HCT116 (cell line): ENCODE measurements at regions not wholly inside any gene's neighbourhood (a gene's known extent, or its start where the extent isn't known, plus 50 kb on each side); places are given as distances from the start of the nearest gene placed in this dataset.

ENCODE experiments used
- ATAC-seq: fragments of 200-7000 bp; cut with Tn5 transposase; 2 replicates; pipeline ENCODE4 v1.9.1; 2020; ENCODE audit warnings: mild to moderate bottlenecking, moderate library complexity
- BruUV-seq: library from RNA; stranded (reverse); fragments of 400-500 nt; replicated peaks from 2 replicates; lab custom pipeline; 2021; lab: Mats Ljungman, UMichigan
- CTCF ChIA-PET: fragments of 300-600 bp; sonication (Branson Sonifier 250); formaldehyde crosslinking; loops from one replicate; lab custom pipeline; 2021; ENCODE audit warnings: antibody characterized with exemption; lab: Charles Lee
- POLR2A ChIA-PET: fragments of 300-600, 350-600 bp; sonication (Branson Sonifier 250); formaldehyde crosslinking; loops from one replicate; lab custom pipeline; 2021; ENCODE audit warnings: antibody characterized with exemption; lab: Charles Lee
- RAD21 ChIA-PET, 2 experiments: fragments of 300-600 bp; sonication (Branson Sonifier 250); formaldehyde crosslinking; loops; one replicate each; lab custom pipeline; 2023; ENCODE audit warnings: low total read pairs in 2 of 2; ENCODE audit not compliant: uncharacterized antibody in 2 of 2, unreplicated experiment in 2 of 2, low non-redundant PET in 1 of 2; lab: Charles Lee
- DNase-seq: peaks from one replicate; pipeline ENCODE4 v3.0.0-alpha.2; 2010; ENCODE audit warnings: low read depth, low spot score
- H2AFZ ChIP-seq: fragments of 200-600 bp; shearing (Covaris generic), sonication (generic); 2 replicates; pipeline ENCODE4 v1.6.1; 2017; ENCODE audit warnings: low read depth, mixed run types, mixed read lengths, antibody characterized with exemption, low read length; ENCODE audit not compliant: poor library complexity, severe bottlenecking
- H3K27ac ChIP-seq: 2 replicates; pipeline ENCODE4 v1.5.1; 2012; ENCODE audit warnings: low read depth, low read length
- H3K27me3 ChIP-seq: fragments of 200-600 bp; sonication (generic); 2 replicates; pipeline ENCODE4 v1.6.1; 2016; ENCODE audit warnings: mixed run types, low read length, mixed read lengths; ENCODE audit not compliant: insufficient read depth
- H3K36me3 ChIP-seq, 2 experiments: fragments of 200-500 bp in 1 of 2; fragments of 200-600 bp in 1 of 2; sonication (Bioruptor generic) in 1 of 2; sonication (generic) in 1 of 2; 2 replicates each; pipeline versions ENCODE4 v1.5.1 to v1.6.1; 2014 to 2016; ENCODE audit warnings: low read length in 2 of 2, inconsistent platforms in 1 of 2, mixed read lengths in 1 of 2, mixed run types in 1 of 2; ENCODE audit not compliant: insufficient read depth in 2 of 2, control insufficient read depth in 1 of 2
- H3K4me1 ChIP-seq, 2 experiments: fragments of 200-600 bp in 1 of 2; sonication (generic) in 1 of 2; 2 replicates each; pipeline versions ENCODE4 v1.5.1 to v1.6.1; 2012 to 2017; ENCODE audit warnings: low read length in 2 of 2, inconsistent platforms in 1 of 2, mild to moderate bottlenecking in 1 of 2, mixed read lengths in 1 of 2, mixed run types in 1 of 2, moderate library complexity in 1 of 2; ENCODE audit not compliant: insufficient read depth in 2 of 2, control insufficient read depth in 1 of 2
- H3K4me2 ChIP-seq: fragments of 200-600 bp; sonication (generic); 2 replicates; pipeline ENCODE4 v1.6.1; 2017; ENCODE audit warnings: mixed run types, low read length, mixed read lengths
- H3K4me3 ChIP-seq, 2 experiments: fragments of 200-600 bp in 1 of 2; sonication (generic) in 1 of 2; replicated peaks in 1 of 2; 2 replicates each; pipeline ENCODE4 v1.5.1; 2011 to 2016; ENCODE audit warnings: low read length in 2 of 2, control low read depth in 1 of 2, low read depth in 1 of 2, mild to moderate bottlenecking in 1 of 2, mixed read lengths in 1 of 2, mixed run types in 1 of 2
- H3K79me2 ChIP-seq: fragments of 200-600 bp; sonication (generic); 2 replicates; pipeline ENCODE4 v1.6.1; 2017; ENCODE audit warnings: mild to moderate bottlenecking, mixed run types, low read length, moderate library complexity, mixed read lengths; ENCODE audit not compliant: insufficient read depth
- H3K9ac ChIP-seq: fragments of 200-600 bp; sonication (generic); 2 replicates; pipeline ENCODE4 v1.6.1; 2016; ENCODE audit warnings: low read length, mixed read lengths
- H3K9me2 ChIP-seq: fragments of 200-600 bp; sonication (generic), shearing (Covaris generic); 2 replicates; pipeline ENCODE4 v1.6.1; 2017; ENCODE audit warnings: mixed run types, mild to moderate bottlenecking, moderate library complexity; ENCODE audit not compliant: insufficient read depth
- H3K9me3 ChIP-seq, 2 experiments: fragments of 200-500 bp in 1 of 2; fragments of 200-600 bp in 1 of 2; sonication (Bioruptor generic) in 1 of 2; sonication (generic) in 1 of 2; 2 replicates each; pipeline ENCODE4 v1.6.1; 2014 to 2017; ENCODE audit warnings: low read length in 2 of 2, mixed read lengths in 2 of 2, inconsistent platforms in 1 of 2, low read depth in 1 of 2, mild to moderate bottlenecking in 1 of 2, mixed run types in 1 of 2, moderate library complexity in 1 of 2; ENCODE audit not compliant: control insufficient read depth in 1 of 2, insufficient read depth in 1 of 2
- H4K20me1 ChIP-seq: fragments of 200-600 bp; sonication (generic), shearing (Covaris generic); 2 replicates; pipeline ENCODE4 v1.6.1; 2017; ENCODE audit warnings: mixed run types, mild to moderate bottlenecking, moderate library complexity; ENCODE audit not compliant: insufficient read depth
- ATF3 ChIP-seq: IDR thresholded peaks from 2 replicates; pipeline ENCODE4 v1.6.1; 2012
- CBX3 ChIP-seq: IDR thresholded peaks from 2 replicates; pipeline ENCODE4 v1.6.1; 2012; ENCODE audit warnings: low read depth
- CEBPB ChIP-seq: IDR thresholded peaks from 2 replicates; pipeline ENCODE4 v1.6.1; 2012; ENCODE audit warnings: low read depth
- CTCF ChIP-seq, 3 experiments: fragments of 200-600 bp in 1 of 3; sonication (generic) in 1 of 3; IDR thresholded peaks in 2 of 3; conservative IDR thresholded peaks in 1 of 3; 2 replicates each; pipeline ENCODE4 v1.5.1; 2012 to 2017; ENCODE audit warnings: low read depth in 2 of 3, low read length in 2 of 3, antibody characterized with exemption in 1 of 3, borderline replicate concordance in 1 of 3, control low read depth in 1 of 3, mild to moderate bottlenecking in 1 of 3, mixed read lengths in 1 of 3, mixed run types in 1 of 3, moderate library complexity in 1 of 3; ENCODE audit not compliant: insufficient read depth in 1 of 3
- ELF1 ChIP-seq: IDR thresholded peaks from 2 replicates; pipeline ENCODE4 v1.6.1; 2012; ENCODE audit warnings: low read depth, borderline replicate concordance
- EZH2 ChIP-seq: fragments of 200-600 bp; sonication (generic); IDR thresholded peaks from 2 replicates; pipeline ENCODE4 v1.6.1; 2017; ENCODE audit warnings: antibody characterized with exemption, mixed run types
- EZH2phosphoT487 ChIP-seq: fragments of 200-600 bp; IDR thresholded peaks from 2 replicates; pipeline ENCODE4 v1.6.1; 2018; ENCODE audit warnings: antibody characterized with exemption, borderline replicate concordance
- JUND ChIP-seq: IDR thresholded peaks from 2 replicates; pipeline ENCODE4 v1.6.1; 2012
- MAX ChIP-seq: IDR thresholded peaks from 2 replicates; pipeline ENCODE4 v1.6.1; 2012
- POLR2A ChIP-seq: IDR thresholded peaks from 2 replicates; pipeline ENCODE4 v1.7.0; 2011; ENCODE audit warnings: borderline replicate concordance; ENCODE audit not compliant: insufficient read depth, insufficient read length; ENCODE audit errors: extremely low read depth
- POLR2AphosphoS5 ChIP-seq: IDR thresholded peaks from 2 replicates; pipeline ENCODE4 v1.6.1; 2011; ENCODE audit warnings: mild to moderate bottlenecking, low read depth, low read length, moderate library complexity
- REST ChIP-seq: IDR thresholded peaks from 2 replicates; pipeline ENCODE4 v1.6.1; 2012; ENCODE audit warnings: low read depth
- SIN3A ChIP-seq: IDR thresholded peaks from 2 replicates; pipeline ENCODE4 v1.6.1; 2012; ENCODE audit warnings: low read depth
- SP1 ChIP-seq: IDR thresholded peaks from 2 replicates; pipeline ENCODE4 v1.6.1; 2012; ENCODE audit warnings: low read depth
- TCF7L2 ChIP-seq: IDR thresholded peaks from 2 replicates; pipeline ENCODE4 v1.7.0; 2011; ENCODE audit warnings: borderline replicate concordance, inconsistent platforms; ENCODE audit not compliant: insufficient read depth, insufficient read length; ENCODE audit errors: extremely low read depth
- YY1 ChIP-seq: IDR thresholded peaks from 2 replicates; pipeline ENCODE4 v1.6.1; 2011; ENCODE audit warnings: low read length, low read depth, moderate library complexity, mild to moderate bottlenecking; ENCODE audit not compliant: insufficient replicate concordance; ENCODE audit errors: extremely low read depth
- ZBTB33 ChIP-seq: IDR thresholded peaks from 2 replicates; pipeline ENCODE4 v1.6.1; 2011; ENCODE audit warnings: mild to moderate bottlenecking, low read length, moderate library complexity; ENCODE audit not compliant: insufficient replicate concordance; ENCODE audit errors: extremely low read depth
- ZFX ChIP-seq: fragments of 450-650 bp; IDR thresholded peaks from 2 replicates; pipeline ENCODE4 v1.6.1; 2017
- ZNF274 ChIP-seq: fragments of 200-500 bp; sonication (Bioruptor generic); IDR thresholded peaks from 2 replicates; pipeline ENCODE4 v1.6.1; 2014; ENCODE audit warnings: mild to moderate bottlenecking, low read depth, low read length, inconsistent platforms
- intact Hi-C: fragments of 100-400 bp; cut with micrococcal nuclease; formaldehyde crosslinking; loops from 2 replicates; pipeline ENCODE4 v1.10.0; 2022

GRCh38 chr2:154945984-154946383, 247.5 kb downstream of the KCNJ3 start:
- RAD21 ChIA-PET = no interaction called here
- H3K9ac ChIP-seq = no peak overlapping the region
- H3K36me3 ChIP-seq = no peaks in the 10 kb centered on the region
- no peaks in the 10 kb centered on the region for H3K79me2 ChIP-seq
- H2AFZ ChIP-seq = no peak overlapping the region
- H3K4me2 ChIP-seq = no peak overlapping the region
- no peaks in the 10 kb centered on the region for H3K4me1 ChIP-seq
- no peaks in the 10 kb centered on the region for H4K20me1 ChIP-seq
- H3K27me3 ChIP-seq = no peaks in the 10 kb centered on the region
- POLR2A ChIA-PET = no interaction called here
- H3K4me3 ChIP-seq = no peak overlapping the region
- intact Hi-C loops = no loop called here
- CTCF ChIA-PET = no interaction called here
- BruUV-seq = no TSS peak
- TF ChIP-seq YY1 (no peak), POLR2AphosphoS5 (no peak), SIN3A (no peak), MAX (no peak), SP1 (no peak), CBX3 (no peak), ZNF274 (no peak), CEBPB (no peak), EZH2 (no peak), JUND (no peak), POLR2A (no peak), ZBTB33 (no peak), ZFX (no peak), ATF3 (no peak), EZH2phosphoT487 (no peak), CTCF (IDR thresholded peaks at IDR 0.05 in 2 of 3, conservative IDR thresholded peaks at IDR 0.05 in 1 of 3; ENCODE audit: borderline replicate concordance in 1 of 3, insufficient read depth in 1 of 3, low read depth in 2 of 3, low read length in 2 of 3) (no peak), ELF1 (no peak), REST (no peak), TCF7L2 (no peak)
- no peaks in the 10 kb centered on the region for H3K9me2 ChIP-seq
- DNase-seq (no peak), ATAC-seq (no peak)
- no peak overlapping the region for H3K27ac ChIP-seq
- H3K9me3 ChIP-seq = no peaks in the 10 kb centered on the region
